IMR-90 (cell line): ENCODE measurements at regions not wholly inside any gene's neighbourhood (a gene's known extent, or its start where the extent isn't known, plus 50 kb on each side); places are given as distances from the start of the nearest gene placed in this dataset.

Experiments used
- ATAC-seq: fragments of 200-7000 bp; cut with Tn5 transposase; 2 replicates; pipeline ENCODE4 v1.9.1; 2020; ENCODE audit warnings: low read depth, mild to moderate bottlenecking, moderate library complexity
- BruUV-seq: library from RNA; stranded (reverse); fragments of 400-500 nt; replicated peaks from 2 replicates; lab custom pipeline; 2021; lab: Mats Ljungman, UMichigan
- CTCF ChIA-PET: fragments of 300-600 bp; formaldehyde crosslinking; extraction: SDS; loops from one replicate; lab custom pipeline; 2021; ENCODE audit warnings: antibody characterized with exemption; lab: Yijun Ruan, JAX
- POLR2A ChIA-PET: fragments of 300-600 bp; sonication (Branson Sonifier 250); formaldehyde crosslinking; loops from one replicate; lab custom pipeline; 2022; ENCODE audit warnings: antibody characterized with exemption; ENCODE audit not compliant: unreplicated experiment; lab: Charles Lee
- DNase-seq: peaks from one replicate; pipeline ENCODE4 v3.0.0; 2013
- H2AFZ ChIP-seq: replicated peaks from 2 replicates; pipeline ENCODE3; 2013; ENCODE audit warnings: low read length, mild to moderate bottlenecking; ENCODE audit not compliant: poor library complexity
- H2AK5ac ChIP-seq: 2 replicates; pipeline ENCODE4 v1.6.1; 2013; ENCODE audit warnings: low read depth, low read length, inconsistent platforms
- H2AK9ac ChIP-seq: replicated peaks from 2 replicates; pipeline ENCODE3; 2013; ENCODE audit warnings: mild to moderate bottlenecking, low read depth, low read length, moderate library complexity; ENCODE audit not compliant: poor library complexity
- H2BK120ac ChIP-seq: 2 replicates; pipeline ENCODE4 v1.6.1; 2013; ENCODE audit warnings: low read depth, low read length, inconsistent platforms
- H2BK15ac ChIP-seq: 3 replicates; pipeline ENCODE4 v1.6.1; 2013; ENCODE audit warnings: low read depth, low read length, inconsistent platforms
- H2BK20ac ChIP-seq: 2 replicates; pipeline ENCODE4 v1.6.1; 2013; ENCODE audit warnings: low read depth, mild to moderate bottlenecking, inconsistent platforms, low read length, moderate library complexity
- H2BK5ac ChIP-seq: 2 replicates; pipeline ENCODE4 v1.6.1; 2013; ENCODE audit warnings: mild to moderate bottlenecking, low read depth, low read length, inconsistent platforms; ENCODE audit not compliant: poor library complexity, severe bottlenecking
- H3K14ac ChIP-seq: replicated peaks from 2 replicates; pipeline ENCODE4 v1.6.1; 2013; ENCODE audit warnings: low read depth, low read length, inconsistent platforms
- H3K18ac ChIP-seq: 2 replicates; pipeline ENCODE4 v1.6.1; 2013; ENCODE audit warnings: low read depth, low read length, control low read depth
- H3K23ac ChIP-seq: 2 replicates; pipeline ENCODE4 v1.6.1; 2013; ENCODE audit warnings: low read depth, low read length, inconsistent platforms
- H3K27ac ChIP-seq: 2 replicates; pipeline ENCODE4 v1.5.1; 2013; ENCODE audit warnings: mild to moderate bottlenecking, control low read depth, low read length; ENCODE audit not compliant: insufficient read depth
- H3K27me3 ChIP-seq: 2 replicates; pipeline ENCODE4 v1.6.1; 2013; ENCODE audit warnings: low read length; ENCODE audit not compliant: control insufficient read depth, insufficient read depth
- H3K36me3 ChIP-seq: 2 replicates; pipeline ENCODE4 v1.6.1; 2013; ENCODE audit warnings: low read length, mixed read lengths; ENCODE audit not compliant: control insufficient read depth, insufficient read depth
- H3K4ac ChIP-seq: 2 replicates; pipeline ENCODE4 v1.6.1; 2013; ENCODE audit warnings: low read depth, low read length, inconsistent platforms
- H3K4me1 ChIP-seq: 2 replicates; pipeline ENCODE4 v1.6.1; 2013; ENCODE audit warnings: low read length, mixed read lengths; ENCODE audit not compliant: control insufficient read depth, insufficient read depth
- H3K4me2 ChIP-seq: 2 replicates; pipeline ENCODE4 v1.6.1; 2013; ENCODE audit warnings: low read depth, mild to moderate bottlenecking, control low read depth, low read length, moderate library complexity
- H3K4me3 ChIP-seq: 2 replicates; pipeline ENCODE4 v1.5.1; 2013; ENCODE audit warnings: low read depth, mild to moderate bottlenecking, control low read depth, low read length, moderate library complexity; ENCODE audit not compliant: insufficient read depth
- H3K56ac ChIP-seq: 2 replicates; pipeline ENCODE4 v1.6.1; 2013; ENCODE audit warnings: low read length, inconsistent platforms; ENCODE audit not compliant: insufficient read depth; ENCODE audit errors: extremely low read depth
- H3K79me1 ChIP-seq, 2 experiments: 2 replicates each; pipeline ENCODE4 v1.6.1; 2013; ENCODE audit warnings: low read length in 2 of 2, inconsistent platforms in 1 of 2, low read depth in 1 of 2
- H3K9ac ChIP-seq: 2 replicates; pipeline ENCODE4 v1.6.1; 2013; ENCODE audit warnings: low read depth, low read length, control low read depth
- H3K9me1 ChIP-seq: 2 replicates; pipeline ENCODE4 v1.6.1; 2013; ENCODE audit warnings: low read length, inconsistent platforms; ENCODE audit not compliant: insufficient read depth
- H3K9me3 ChIP-seq: 2 replicates; pipeline ENCODE4 v1.6.1; 2013; ENCODE audit warnings: low read length; ENCODE audit not compliant: control insufficient read depth, insufficient read depth
- H4K20me1 ChIP-seq: 2 replicates; pipeline ENCODE4 v1.6.1; 2013; ENCODE audit warnings: low read length, inconsistent platforms; ENCODE audit not compliant: insufficient read depth
- H4K5ac ChIP-seq: 2 replicates; pipeline ENCODE4 v1.6.1; 2013; ENCODE audit warnings: mild to moderate bottlenecking, low read depth, low read length, control low read depth
- H4K8ac ChIP-seq, 2 experiments: 2 replicates each; pipeline ENCODE4 v1.6.1; 2013; ENCODE audit warnings: low read depth in 2 of 2, low read length in 2 of 2, control low read depth in 1 of 2, inconsistent platforms in 1 of 2
- H4K91ac ChIP-seq: 2 replicates; pipeline ENCODE4 v1.6.1; 2013; ENCODE audit warnings: low read depth, low read length, inconsistent platforms; ENCODE audit not compliant: insufficient read depth
- BHLHE40 ChIP-seq: fragments of 150-350 bp; IDR thresholded peaks from 2 replicates; pipeline ENCODE4 v1.6.1; 2016; ENCODE audit warnings: mild to moderate bottlenecking, low read depth, low read length
- CHD1 ChIP-seq: IDR thresholded peaks from 2 replicates; pipeline ENCODE4 v1.6.1; 2012; ENCODE audit warnings: low read depth, low read length, improper control_type of control experiment
- CTCF ChIP-seq: conservative IDR thresholded peaks from 2 replicates; pipeline ENCODE4 v1.5.1; 2012; ENCODE audit warnings: mild to moderate bottlenecking, low read depth, low read length, improper control_type of control experiment
- RAD21 ChIP-seq: IDR thresholded peaks from 2 replicates; pipeline ENCODE4 v1.6.1; 2012; ENCODE audit warnings: low read length, improper control_type of control experiment
- SMC3 ChIP-seq: fragments of 150-350 bp; IDR thresholded peaks from 2 replicates; pipeline ENCODE4 v1.6.1; 2016; ENCODE audit warnings: low read depth, mild to moderate bottlenecking, antibody characterized with exemption, low read length, moderate library complexity
- WGBS, 2 experiments: methylation state at CpG; one replicate each; pipeline versions ENCODE4 v1.1.5 to v1.1.7; 2013; ENCODE audit warnings: missing lambda C conversion rate in 2 of 2; ENCODE audit not compliant: insufficient read length in 1 of 2; ENCODE audit errors: extremely low coverage in 2 of 2; 5-methylcytosine and 5-hydroxymethylcytosine counted together
- dilution Hi-C: fragments of 300-500 bp; cut with HindIII; formaldehyde crosslinking; loops from one replicate; pipeline ENCODE4 v1.14.3; 2018; ENCODE audit warnings: low sequenced_read_pairs; ENCODE audit not compliant: unreplicated experiment
- in situ Hi-C: fragments of 300-500 bp; cut with MboI; formaldehyde crosslinking; loops from 3 replicates; pipeline ENCODE4 v1.14.3; 2019; ENCODE audit warnings: low sequenced_read_pairs, inconsistent platforms, mixed read lengths
- intact Hi-C: fragments of 100-400 bp; cut with micrococcal nuclease; formaldehyde crosslinking; loops from 2 replicates; pipeline ENCODE4 v1.10.0; 2022

- Histone ChIP-seq H4K20me1 (no peaks in the 10 kb centered on the region), H3K27me3 (no peaks in the 10 kb centered on the region), H3K4ac (no peak overlapping the region), H3K4me2 (no peak overlapping the region), H3K4me3 (no peak overlapping the region), H4K5ac (no peak overlapping the region), H3K23ac (no peak overlapping the region), H2AFZ (no peak overlapping the region), H2BK120ac (no peak overlapping the region), H3K18ac (no peak overlapping the region), H3K9me3 (no peaks in the 10 kb centered on the region; the same call in 1 of the 2 replicates), H3K79me1 (no peaks in the 10 kb centered on the region), H3K27ac (no peak overlapping the region), H3K9ac (no peak overlapping the region), H2BK15ac (no peak overlapping the region), H2BK20ac (no peak overlapping the region), H2BK5ac (no peak overlapping the region), H2AK5ac (no peak overlapping the region), H4K91ac (no peak overlapping the region), H3K4me1 (no peaks in the 10 kb centered on the region), H2AK9ac (no peak overlapping the region), H3K14ac (no peak overlapping the region), H3K36me3 (no peaks in the 10 kb centered on the region), H4K8ac (no peak overlapping the region), H3K56ac (no peak overlapping the region), H3K9me1 (no peaks in the 10 kb centered on the region)
- in situ Hi-C loops (no loop called here), intact Hi-C loops (no loop called here), dilution Hi-C loops (no loop called here)
- no TSS peak for BruUV-seq
- POLR2A ChIA-PET: no interaction called here
- TF ChIP-seq SMC3: no peak
- no peak for TF ChIP-seq BHLHE40
- TF ChIP-seq CTCF: no peak
- TF ChIP-seq RAD21: no peak
- no peak for TF ChIP-seq CHD1
- ATAC-seq (no peak), DNase-seq (no peak)
- WGBS, 2 experiments: no CpG with 5 or more reads among the region's 8 CpGs
- CTCF ChIA-PET: no interaction called here
Observed at GRCh38 chr2:49262801-49263560, 108.7 kb upstream of the FSHR start.
